GM13977 (cell line): ENCODE measurements at regions not wholly inside any gene's neighbourhood (a gene's known extent, or its start where the extent isn't known, plus 50 kb on each side); places are given as distances from the start of the nearest gene placed in this dataset.
"Not testable (repeated sequence)": the region's sequence is repeated elsewhere in the genome, so short reads cannot be mapped to it uniquely, and the experiment has no call there.

Experiments
- DNase-seq: peaks from one replicate; pipeline ENCODE4 v3.0.0; 2012; ENCODE audit warnings: low spot score
- CTCF ChIP-seq: IDR thresholded peaks from 2 replicates; pipeline ENCODE4 v1.5.1; 2012; ENCODE audit warnings: mild to moderate bottlenecking, control low read depth; ENCODE audit not compliant: insufficient read depth; ENCODE audit errors: extremely low read depth, missing control alignments
- in situ Hi-C: fragments of 300-500 bp; cut with MboI; formaldehyde crosslinking; loops from one replicate; pipeline ENCODE4 v1.12.0; 2022; ENCODE audit warnings: low sequenced_read_pairs, low pct_unique_long_range_greater_than_20kb, mixed read lengths, inconsistent platforms; ENCODE audit not compliant: unreplicated experiment

- TF ChIP-seq CTCF = no peak
- in situ Hi-C loops = no loop called here
- no peak for DNase-seq
Measured at GRCh38 chr1:72371259-72372035, 89.1 kb upstream of the NEGR1 start.

GRCh38 chr1:72370836-72371235, 88.5 kb upstream of the NEGR1 start:
- in situ Hi-C loops, DNase-seq: not testable (repeated sequence)

GRCh38 chr1:72369069-72369757, 86.9 kb upstream of the NEGR1 start:
- no peak for TF ChIP-seq CTCF
- in situ Hi-C loops = no loop called here
- DNase-seq = no peak

GRCh38 chr1:72366466-72366865, 84.1 kb upstream of the NEGR1 start:
- no peak for TF ChIP-seq CTCF
- in situ Hi-C loops = no loop called here
- DNase-seq = no peak

GRCh38 chr1:72365693-72366092, 83.4 kb upstream of the NEGR1 start:
- in situ Hi-C loops = no loop called here
- no peak for DNase-seq
- no peak for TF ChIP-seq CTCF

- TF ChIP-seq CTCF = no peak
- in situ Hi-C loops = no loop called here
- DNase-seq = no peak
Measured at GRCh38 chr1:72362538-72362937, 80.2 kb upstream of the NEGR1 start.

GRCh38 chr1:72357411-72357810, 75.1 kb upstream of the NEGR1 start:
- TF ChIP-seq CTCF = no peak
- no peak for DNase-seq
- in situ Hi-C loops = no loop called here
